Gastrocnemius medialis (tissue), 4 donors: ENCODE measurements at regions not wholly inside any gene's neighbourhood (a gene's known extent, or its start where the extent isn't known, plus 50 kb on each side); places are given as distances from the start of the nearest gene placed in this dataset.

Experiments used
- POLR2A ChIP-seq, 2 donors: fragments of 450-650 bp; IDR thresholded peaks; one replicate each; pipeline ENCODE4 v1.6.1; 2017; ENCODE audit warnings: antibody characterized with exemption in 2 of 2, mild to moderate bottlenecking in 2 of 2, moderate library complexity in 2 of 2
- TF ChIP-seq, protein P1 (sequence below), 5 experiments: fragments of 450-650 bp in 3 of 5; fragments of 200-600 bp in 2 of 5; sonication (generic) in 2 of 5; IDR thresholded peaks in 4 of 5; conservative IDR thresholded peaks in 1 of 5; 1 replicate in 4 of 5; 2 replicates in 1 of 5; pipeline ENCODE4 v1.5.1; 2016 to 2019; ENCODE audit warnings: antibody characterized with exemption in 5 of 5, mild to moderate bottlenecking in 3 of 5, moderate library complexity in 3 of 5

DNA sequence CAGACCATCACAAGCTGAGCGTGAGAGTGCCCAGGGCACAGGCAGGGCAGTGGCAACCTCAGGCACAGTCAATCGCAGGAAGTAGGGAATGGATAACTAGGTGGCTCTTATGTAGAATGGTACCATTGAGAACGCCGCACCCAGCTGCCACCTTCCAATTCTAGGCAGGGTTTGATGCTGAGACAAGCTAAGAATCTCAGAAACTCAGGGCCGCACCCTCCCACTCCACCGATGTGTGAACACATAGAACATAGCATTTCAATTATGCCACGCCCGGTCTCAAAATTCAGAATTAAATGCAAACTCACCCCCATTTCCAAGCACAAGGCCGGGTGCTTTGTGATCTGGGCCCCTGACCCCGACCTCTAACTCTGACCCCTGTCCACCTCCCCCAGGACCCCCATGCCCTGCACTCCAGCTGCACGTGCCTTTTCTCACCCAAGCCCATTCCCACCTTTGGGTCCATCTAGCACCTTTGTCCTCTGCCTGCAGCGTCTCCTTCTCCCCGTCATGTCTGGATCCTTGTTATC lies 178.4 kb downstream of the C16orf95 start:
- TF ChIP-seq, protein P1, sequence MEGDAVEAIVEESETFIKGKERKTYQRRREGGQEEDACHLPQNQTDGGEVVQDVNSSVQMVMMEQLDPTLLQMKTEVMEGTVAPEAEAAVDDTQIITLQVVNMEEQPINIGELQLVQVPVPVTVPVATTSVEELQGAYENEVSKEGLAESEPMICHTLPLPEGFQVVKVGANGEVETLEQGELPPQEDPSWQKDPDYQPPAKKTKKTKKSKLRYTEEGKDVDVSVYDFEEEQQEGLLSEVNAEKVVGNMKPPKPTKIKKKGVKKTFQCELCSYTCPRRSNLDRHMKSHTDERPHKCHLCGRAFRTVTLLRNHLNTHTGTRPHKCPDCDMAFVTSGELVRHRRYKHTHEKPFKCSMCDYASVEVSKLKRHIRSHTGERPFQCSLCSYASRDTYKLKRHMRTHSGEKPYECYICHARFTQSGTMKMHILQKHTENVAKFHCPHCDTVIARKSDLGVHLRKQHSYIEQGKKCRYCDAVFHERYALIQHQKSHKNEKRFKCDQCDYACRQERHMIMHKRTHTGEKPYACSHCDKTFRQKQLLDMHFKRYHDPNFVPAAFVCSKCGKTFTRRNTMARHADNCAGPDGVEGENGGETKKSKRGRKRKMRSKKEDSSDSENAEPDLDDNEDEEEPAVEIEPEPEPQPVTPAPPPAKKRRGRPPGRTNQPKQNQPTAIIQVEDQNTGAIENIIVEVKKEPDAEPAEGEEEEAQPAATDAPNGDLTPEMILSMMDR (IDR thresholded peaks at IDR 0.05 in 4 of 5, conservative IDR thresholded peaks at IDR 0.05 in 1 of 5): no peak
- no peak for TF ChIP-seq POLR2A (IDR thresholded peaks at IDR 0.05)
